Tibial nerve (tissue), 3 donors: ENCODE measurements at regions not wholly inside any gene's neighbourhood (a gene's known extent, or its start where the extent isn't known, plus 50 kb on each side); places are given as distances from the start of the nearest gene placed in this dataset.

Experiments used
- POLR2A ChIP-seq, 2 donors: fragments of 450-650 bp; IDR thresholded peaks; one replicate each; pipeline ENCODE4 v1.6.1; 2017; ENCODE audit warnings: antibody characterized with exemption in 2 of 2, mild to moderate bottlenecking in 2 of 2, moderate library complexity in 2 of 2
- TF ChIP-seq, protein P1 (sequence below), 5 experiments: fragments of 200-600 bp in 3 of 5; fragments of 450-650 bp in 2 of 5; sonication (generic) in 3 of 5; IDR thresholded peaks; one replicate each; pipeline ENCODE4 v1.5.1; 2016 to 2019; ENCODE audit warnings: antibody characterized with exemption in 5 of 5, mild to moderate bottlenecking in 3 of 5, moderate library complexity in 2 of 5

DNA sequence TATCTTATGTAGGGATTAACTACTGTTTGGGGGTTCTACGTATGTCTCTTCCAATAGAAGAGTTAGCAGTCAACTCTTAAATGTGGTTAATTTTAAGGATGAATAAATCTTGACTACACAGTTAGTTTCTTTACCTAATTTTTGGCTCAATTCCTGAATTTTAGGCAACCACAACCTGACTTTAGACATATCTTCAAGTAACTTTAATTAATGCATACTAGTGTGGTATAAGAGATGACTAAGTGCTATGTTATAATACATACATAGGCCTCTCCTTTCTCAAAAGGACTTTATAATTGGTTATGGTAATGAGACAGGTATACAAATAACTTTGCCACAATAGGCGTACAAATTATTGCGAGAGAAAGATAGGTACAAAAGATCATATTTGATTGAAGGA is 312.0 kb downstream of the IRS1 start:
- no peak for TF ChIP-seq POLR2A (IDR thresholded peaks at IDR 0.05)
- TF ChIP-seq, protein P1, sequence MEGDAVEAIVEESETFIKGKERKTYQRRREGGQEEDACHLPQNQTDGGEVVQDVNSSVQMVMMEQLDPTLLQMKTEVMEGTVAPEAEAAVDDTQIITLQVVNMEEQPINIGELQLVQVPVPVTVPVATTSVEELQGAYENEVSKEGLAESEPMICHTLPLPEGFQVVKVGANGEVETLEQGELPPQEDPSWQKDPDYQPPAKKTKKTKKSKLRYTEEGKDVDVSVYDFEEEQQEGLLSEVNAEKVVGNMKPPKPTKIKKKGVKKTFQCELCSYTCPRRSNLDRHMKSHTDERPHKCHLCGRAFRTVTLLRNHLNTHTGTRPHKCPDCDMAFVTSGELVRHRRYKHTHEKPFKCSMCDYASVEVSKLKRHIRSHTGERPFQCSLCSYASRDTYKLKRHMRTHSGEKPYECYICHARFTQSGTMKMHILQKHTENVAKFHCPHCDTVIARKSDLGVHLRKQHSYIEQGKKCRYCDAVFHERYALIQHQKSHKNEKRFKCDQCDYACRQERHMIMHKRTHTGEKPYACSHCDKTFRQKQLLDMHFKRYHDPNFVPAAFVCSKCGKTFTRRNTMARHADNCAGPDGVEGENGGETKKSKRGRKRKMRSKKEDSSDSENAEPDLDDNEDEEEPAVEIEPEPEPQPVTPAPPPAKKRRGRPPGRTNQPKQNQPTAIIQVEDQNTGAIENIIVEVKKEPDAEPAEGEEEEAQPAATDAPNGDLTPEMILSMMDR (IDR thresholded peaks at IDR 0.05) = no peak
